HEK293T (cell line): ENCODE measurements at regions not wholly inside any gene's neighbourhood (a gene's known extent, or its start where the extent isn't known, plus 50 kb on each side); places are given as distances from the start of the nearest gene placed in this dataset.

Experiments
- ARNT ChIP-seq: fragments of 450-650 bp; IDR thresholded peaks from 2 replicates; pipeline ENCODE4 v1.6.1; 2017; ENCODE audit warnings: mild to moderate bottlenecking
- BHLHE40 ChIP-seq: fragments of 450-650 bp; IDR thresholded peaks from 2 replicates; pipeline ENCODE4 v1.6.1; 2016; ENCODE audit warnings: mild to moderate bottlenecking, moderate library complexity, borderline replicate concordance
- ELF4 ChIP-seq: fragments of 450-650 bp; IDR thresholded peaks from 2 replicates; pipeline ENCODE4 v1.6.1; 2017; ENCODE audit warnings: antibody characterized with exemption
- FOXK2 ChIP-seq: fragments of 450-650 bp; IDR thresholded peaks from 2 replicates; pipeline ENCODE4 v1.6.1; 2016; ENCODE audit warnings: mild to moderate bottlenecking
- FOXM1 ChIP-seq: fragments of 450-650 bp; IDR thresholded peaks from 2 replicates; pipeline ENCODE4 v1.6.1; 2017; ENCODE audit warnings: mild to moderate bottlenecking, borderline replicate concordance
- L3MBTL2 ChIP-seq: fragments of 450-650 bp; conservative IDR thresholded peaks from 2 replicates; pipeline ENCODE4 v1.6.1; 2016; ENCODE audit warnings: mild to moderate bottlenecking
- NFRKB ChIP-seq: fragments of 450-650 bp; IDR thresholded peaks from 2 replicates; pipeline ENCODE4 v1.6.1; 2016; ENCODE audit warnings: mild to moderate bottlenecking, moderate library complexity
- SP1 ChIP-seq: fragments of 450-650 bp; IDR thresholded peaks from 2 replicates; pipeline ENCODE4 v1.6.1; 2017
- SUZ12 ChIP-seq: fragments of 450-650 bp; IDR thresholded peaks from 2 replicates; pipeline ENCODE4 v1.6.1; 2016; ENCODE audit warnings: mild to moderate bottlenecking
- TARDBP ChIP-seq: fragments of 450-650 bp; IDR thresholded peaks from 2 replicates; pipeline ENCODE4 v1.6.1; 2016
- ZNF384 ChIP-seq: fragments of 450-650 bp; IDR thresholded peaks from 2 replicates; pipeline ENCODE4 v1.6.1; 2016
- TF ChIP-seq, protein P1 (sequence below): fragments of 450-650 bp; IDR thresholded peaks from 2 replicates; pipeline ENCODE4 v1.6.1; 2016

DNA sequence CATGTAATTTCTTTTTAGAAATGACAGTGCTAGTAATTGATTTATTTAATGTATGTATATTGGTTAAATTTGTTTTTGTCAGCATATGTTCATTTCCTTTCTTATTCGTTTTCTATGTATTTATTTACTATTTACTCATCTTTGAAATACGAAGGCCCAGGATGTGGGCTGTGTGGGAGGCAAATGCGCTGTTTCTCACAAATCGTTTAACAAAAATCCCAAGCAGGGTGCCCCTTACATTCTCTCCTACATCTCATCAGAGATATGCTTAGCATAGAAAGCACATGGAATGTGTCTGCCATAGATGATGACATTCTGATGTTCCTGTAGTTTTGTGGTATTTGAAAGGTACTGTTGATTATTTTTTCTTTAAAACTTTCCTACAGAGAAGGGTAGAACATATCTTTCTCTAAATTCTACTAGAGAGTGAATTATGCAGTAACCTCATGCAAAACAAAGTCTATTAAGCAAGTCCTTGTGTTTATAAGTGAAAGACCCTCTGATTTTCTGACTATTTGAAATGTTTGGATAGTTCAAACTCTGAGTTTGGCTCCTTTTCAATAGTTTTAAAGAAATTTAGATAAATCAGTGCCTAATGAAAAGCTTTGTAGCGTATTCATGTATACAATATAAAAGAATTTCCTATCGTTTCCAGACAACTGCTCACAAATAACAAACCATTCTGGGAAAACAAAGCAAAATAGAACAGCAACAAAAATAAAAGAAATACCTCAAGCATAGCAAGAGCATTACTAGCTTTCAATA lies 111.1 kb upstream of the VGLL3 start:
- TF ChIP-seq SP1 (no peak), FOXK2 (no peak), L3MBTL2 (no peak), ZNF384 (no peak), SUZ12 (no peak), ELF4 (no peak), NFRKB (no peak), FOXM1 (no peak), BHLHE40 (no peak), ARNT (no peak), TARDBP (no peak)
- TF ChIP-seq, protein P1, sequence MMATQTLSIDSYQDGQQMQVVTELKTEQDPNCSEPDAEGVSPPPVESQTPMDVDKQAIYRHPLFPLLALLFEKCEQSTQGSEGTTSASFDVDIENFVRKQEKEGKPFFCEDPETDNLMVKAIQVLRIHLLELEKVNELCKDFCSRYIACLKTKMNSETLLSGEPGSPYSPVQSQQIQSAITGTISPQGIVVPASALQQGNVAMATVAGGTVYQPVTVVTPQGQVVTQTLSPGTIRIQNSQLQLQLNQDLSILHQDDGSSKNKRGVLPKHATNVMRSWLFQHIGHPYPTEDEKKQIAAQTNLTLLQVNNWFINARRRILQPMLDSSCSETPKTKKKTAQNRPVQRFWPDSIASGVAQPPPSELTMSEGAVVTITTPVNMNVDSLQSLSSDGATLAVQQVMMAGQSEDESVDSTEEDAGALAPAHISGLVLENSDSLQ = no peak
